Upper lobe of left lung (tissue), 4 donors: ENCODE measurements at regions not wholly inside any gene's neighbourhood (a gene's known extent, or its start where the extent isn't known, plus 50 kb on each side); places are given as distances from the start of the nearest gene placed in this dataset.

ENCODE experiments used
- CTCF ChIP-seq, 6 experiments: fragments of 450-650 bp in 4 of 6; fragments of 200-600 bp in 2 of 6; sonication (generic) in 2 of 6; IDR thresholded peaks; one replicate each; pipeline ENCODE4 v1.5.1; 2016 to 2019; ENCODE audit warnings: antibody characterized with exemption in 6 of 6
- EP300 ChIP-seq, 4 donors: sonication (generic); formaldehyde crosslinking; IDR thresholded peaks; one replicate each; pipeline ENCODE4 v1.5.1; 2017; ENCODE audit warnings: antibody characterized with exemption in 4 of 4, control low read depth in 2 of 4
- POLR2A ChIP-seq, 4 donors: fragments of 450-650 bp; IDR thresholded peaks; one replicate each; pipeline ENCODE4 v1.5.1; 2016 to 2017; ENCODE audit warnings: antibody characterized with exemption in 4 of 4, mild to moderate bottlenecking in 2 of 4
- POLR2AphosphoS5 ChIP-seq, 2 donors: sonication (generic); formaldehyde crosslinking; IDR thresholded peaks; one replicate each; pipeline ENCODE4 v1.5.1; 2017; ENCODE audit warnings: antibody characterized with exemption in 2 of 2

DNA sequence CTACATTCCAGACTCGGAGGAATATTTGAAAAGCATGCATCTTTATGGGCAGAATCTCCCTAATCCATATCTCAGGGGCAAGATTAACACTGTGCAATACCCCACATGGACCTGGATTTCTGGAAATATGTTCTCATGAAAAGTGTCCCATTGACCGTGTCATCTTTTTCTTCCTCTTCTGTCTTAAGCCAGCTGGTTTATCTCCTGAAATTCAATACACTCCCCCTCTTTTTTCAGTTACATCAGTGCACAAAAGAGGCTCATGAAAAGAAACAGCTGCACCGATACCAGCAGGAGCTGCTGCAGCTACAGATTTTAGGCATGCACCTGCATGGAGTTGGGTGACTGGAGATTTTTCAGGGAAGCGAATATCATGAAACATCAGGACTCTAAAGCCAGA is 117.2 kb downstream of the SLC4A3 start:
- TF ChIP-seq CTCF (IDR thresholded peaks at IDR 0.05) (no peak), EP300 (IDR thresholded peaks at IDR 0.05) (no peak), POLR2AphosphoS5 (IDR thresholded peaks at IDR 0.05) (no peak), POLR2A (IDR thresholded peaks at IDR 0.05) (no peak)
